HG02885 (cell line): ENCODE measurements at regions not wholly inside any gene's neighbourhood (a gene's known extent, or its start where the extent isn't known, plus 50 kb on each side); places are given as distances from the start of the nearest gene placed in this dataset.

ENCODE experiments used
- ATAC-seq: cut with Tn5 transposase; IDR thresholded peaks from one replicate; pipeline ENCODE4 v1.9.1; 2021; ENCODE audit warnings: mild to moderate bottlenecking; ENCODE audit not compliant: unreplicated experiment, poor library complexity

DNA sequence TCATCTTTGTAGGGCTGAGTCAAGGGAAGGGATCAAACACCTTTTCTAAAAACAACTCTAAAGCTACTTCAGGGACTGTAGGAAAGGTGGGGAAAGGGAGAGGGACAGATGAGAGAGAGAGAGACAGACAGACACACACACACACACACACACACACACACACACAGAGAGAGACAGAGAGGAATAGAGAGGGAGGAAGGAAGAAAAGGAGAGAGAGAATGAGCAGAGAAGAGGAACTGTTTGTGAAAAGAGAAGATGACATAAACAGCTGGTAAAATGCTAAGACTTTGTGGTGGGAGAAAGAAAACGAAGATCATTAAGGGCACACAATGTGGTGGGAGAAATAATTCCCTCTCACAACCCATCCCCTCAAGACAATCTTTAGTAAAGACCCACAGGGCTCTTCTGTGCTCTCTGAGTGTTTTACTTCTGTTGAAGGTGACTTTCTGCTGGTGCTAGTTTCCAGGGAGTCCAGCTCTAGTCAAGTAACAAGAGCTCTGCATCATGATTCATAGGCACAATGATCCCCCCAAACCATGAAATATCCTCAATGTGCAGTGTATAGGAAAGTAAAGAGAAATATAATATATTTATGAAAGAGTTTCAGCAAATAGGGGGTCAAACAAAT is 77.2 kb upstream of the STK17B start:
- ATAC-seq: no peak

DNA sequence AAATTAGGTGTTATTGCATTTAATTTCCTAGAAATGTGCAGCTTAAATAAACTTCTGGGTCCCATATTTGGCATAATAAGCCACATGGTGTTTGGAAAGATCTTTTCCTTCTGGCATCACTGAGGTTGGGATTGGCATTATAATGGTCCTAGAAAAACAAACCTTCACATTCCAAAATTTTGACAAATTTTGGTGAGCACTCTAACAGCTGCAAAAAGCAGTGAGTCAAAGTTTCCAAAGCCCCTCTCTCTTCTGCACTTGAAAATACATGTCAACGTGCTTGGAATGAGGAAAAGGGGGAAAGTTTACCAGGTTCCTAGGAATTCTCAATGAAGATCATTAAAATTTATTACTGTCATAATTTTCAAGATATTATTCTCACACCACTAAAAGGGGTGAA is 77.8 kb upstream of the STK17B start:
- ATAC-seq: no peak

GRCh38 chr2:196249860-196250259 is 78.5 kb upstream of the STK17B start:
- peak; percentile 79 for ATAC-seq

GRCh38 chr2:196251132-196251531 is 79.8 kb upstream of the STK17B start:
- ATAC-seq: no peak

- ATAC-seq: no peak
Observed at GRCh38 chr2:196252408-196253115, 81.2 kb upstream of the STK17B start.

DNA sequence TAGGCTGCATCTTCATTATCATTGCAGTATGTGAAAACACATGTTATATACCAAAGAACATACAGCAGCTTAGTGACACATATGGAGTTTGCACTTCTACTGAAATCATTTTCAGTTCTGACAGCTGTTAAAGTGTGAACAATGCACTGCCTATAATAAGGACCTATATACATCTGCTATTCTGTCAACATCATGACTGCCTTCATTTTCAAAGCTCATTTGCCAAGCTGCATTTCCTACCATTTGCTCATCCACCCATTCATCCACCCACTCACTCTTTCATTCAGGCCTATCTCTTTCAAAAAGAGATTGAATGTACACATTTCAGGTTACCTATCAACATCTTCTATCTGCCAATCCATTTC is 81.7 kb upstream of the STK17B start:
- no peak for ATAC-seq

GRCh38 chr2:196256585-196256984 is 85.2 kb upstream of the STK17B start:
- ATAC-seq: no peak

DNA sequence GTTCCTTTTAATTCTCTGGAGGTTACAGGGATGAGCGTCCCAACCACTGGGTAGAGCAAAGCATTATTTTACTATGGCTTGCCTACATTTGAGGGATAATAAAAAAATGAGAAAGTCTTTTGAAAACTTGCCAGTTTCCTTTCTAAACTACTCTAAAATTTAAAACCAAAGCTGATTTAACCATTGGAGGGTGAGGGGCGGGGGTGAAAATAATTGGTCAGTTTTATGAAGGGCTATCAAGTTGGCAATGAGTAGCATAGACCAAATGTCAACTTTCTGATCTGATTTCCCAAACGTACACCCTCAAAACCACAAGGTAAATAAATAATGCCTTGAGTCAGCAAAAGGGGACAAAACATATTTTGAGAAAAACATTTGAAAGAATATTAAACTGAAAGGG is 85.7 kb upstream of the STK17B start:
- no peak for ATAC-seq

GRCh38 chr2:196258407-196258806 is 87.0 kb upstream of the STK17B start:
- ATAC-seq: no peak

- no peak for ATAC-seq
Observed at GRCh38 chr2:196259507-196260481, 88.4 kb upstream of the STK17B start.

GRCh38 chr2:196260546-196260945 is 89.2 kb upstream of the STK17B start:
- ATAC-seq: no peak

GRCh38 chr2:196262606-196263005 is 91.2 kb upstream of the STK17B start:
- no peak for ATAC-seq

DNA sequence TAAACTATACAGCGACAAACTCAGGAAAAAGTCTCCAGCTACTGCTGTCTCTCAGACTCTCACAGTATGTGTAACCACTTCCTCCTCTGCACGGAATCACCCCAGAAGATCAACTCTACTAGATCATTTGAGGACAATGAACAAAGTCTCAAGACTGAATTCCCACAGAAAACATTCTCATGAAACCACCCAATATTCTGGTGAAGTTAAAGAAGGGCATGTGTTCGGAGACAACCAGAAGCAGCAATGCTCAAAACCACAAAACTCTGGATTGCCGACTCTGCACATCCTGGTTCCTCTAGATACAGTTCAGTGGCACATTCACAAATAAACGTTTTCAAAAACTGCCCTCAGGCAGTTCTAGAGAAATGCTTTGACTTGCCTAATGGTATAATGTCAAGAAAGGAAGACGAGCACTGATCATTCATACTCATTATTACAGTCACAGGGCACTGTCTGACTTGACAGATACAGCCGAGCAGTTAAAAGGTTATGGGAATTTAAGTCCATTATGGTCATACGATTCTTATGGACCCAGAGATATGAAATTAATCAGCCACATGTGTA is 91.9 kb upstream of the STK17B start:
- peak; percentile 96 for ATAC-seq

DNA sequence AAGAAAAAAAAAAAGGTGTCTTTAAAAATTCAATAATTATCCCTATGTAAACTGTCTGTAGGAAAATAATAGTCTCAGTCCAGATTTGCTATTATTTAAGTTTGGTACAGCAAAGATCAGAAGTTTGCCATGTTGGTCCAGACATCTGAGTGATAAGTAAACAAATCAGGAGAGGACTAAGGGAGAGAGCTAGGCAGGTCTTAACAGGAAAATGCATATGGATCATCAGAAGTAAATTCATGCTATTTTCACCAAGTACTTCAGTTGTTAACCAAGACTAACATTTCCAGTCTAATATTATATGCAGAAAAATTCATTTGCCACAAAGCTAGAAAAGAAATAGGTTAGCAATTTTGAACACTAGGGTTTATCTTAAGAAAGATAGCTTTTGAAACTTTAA is 95.0 kb upstream of the STK17B start:
- no peak for ATAC-seq

GRCh38 chr2:196266855-196267254 is 95.5 kb upstream of the STK17B start:
- ATAC-seq: no peak

GRCh38 chr2:196268025-196268424 is 96.6 kb upstream of the STK17B start:
- no peak for ATAC-seq

GRCh38 chr2:196268538-196269338 is 97.4 kb upstream of the STK17B start:
- ATAC-seq: peak; percentile 34

DNA sequence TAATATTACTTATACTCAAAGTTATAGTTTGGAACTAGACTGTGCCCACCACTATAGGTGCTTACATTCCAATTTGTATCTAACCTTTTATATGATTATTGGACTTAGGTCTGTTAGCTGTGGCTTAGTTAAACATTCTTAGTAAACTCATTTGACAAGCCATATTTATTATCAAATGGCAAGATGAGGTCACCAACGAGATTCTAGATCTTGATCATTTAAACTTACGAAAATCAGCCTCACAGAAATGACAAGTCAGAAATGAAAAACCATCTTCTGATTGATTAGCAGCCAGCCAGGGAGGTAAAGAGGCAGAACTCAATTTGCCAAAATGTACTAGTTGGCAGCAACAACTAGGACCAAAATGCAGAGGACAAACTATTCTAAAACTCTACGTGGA is 100.4 kb upstream of the STK17B start:
- ATAC-seq: no peak

DNA sequence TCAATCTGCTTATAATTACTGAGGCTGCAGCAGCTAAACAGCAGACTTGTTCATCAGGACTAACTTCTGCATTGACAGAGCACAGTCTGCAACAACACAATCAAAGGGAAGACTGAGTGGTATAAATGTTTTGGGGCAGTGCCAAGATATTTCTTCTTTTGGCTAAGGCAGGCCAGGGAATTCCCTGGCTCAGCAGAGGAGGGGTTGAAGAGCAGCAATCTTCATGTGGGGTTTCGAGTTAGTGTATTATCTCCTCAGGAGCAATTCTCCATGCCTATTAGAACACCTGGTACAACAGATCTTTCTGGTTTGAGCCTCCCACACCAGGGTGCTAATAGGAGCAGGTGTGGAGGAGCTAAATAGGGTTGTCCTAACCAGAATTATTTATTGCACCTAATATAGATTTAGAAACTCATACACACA is 103.0 kb upstream of the STK17B start:
- ATAC-seq: peak; percentile 60
